HepG2 (cell line): ENCODE measurements at regions not wholly inside any gene's neighbourhood (a gene's known extent, or its start where the extent isn't known, plus 50 kb on each side); places are given as distances from the start of the nearest gene placed in this dataset.

Source experiments
- ATAC-seq: fragments of 200-7000 bp; cut with Tn5 transposase; 3 replicates; pipeline ENCODE4 v1.9.1; 2020; ENCODE audit warnings: mild to moderate bottlenecking, moderate library complexity
- BruUV-seq: library from RNA; stranded (reverse); fragments of 400-500 nt; replicated peaks from 2 replicates; lab custom pipeline; 2021; lab: Mats Ljungman, UMichigan
- CTCF ChIA-PET: fragments of 300-600 bp; formaldehyde crosslinking; extraction: SDS; loops from one replicate; lab custom pipeline; 2021; ENCODE audit warnings: low total read pairs, inconsistent platforms, low intra/inter-chr PET ratio; lab: Yijun Ruan, JAX
- POLR2A ChIA-PET: fragments of 350-600 bp; sonication (Branson Sonifier 250); formaldehyde crosslinking; loops from one replicate; lab custom pipeline; 2020; ENCODE audit warnings: antibody characterized with exemption, inconsistent platforms; lab: Yijun Ruan, JAX
- DNase-seq: peaks from one replicate; pipeline ENCODE4 v3.0.0-alpha.2; 2015; ENCODE audit warnings: low spot score
- FAIRE-seq: peaks from 3 replicates; lab custom pipeline; 2011; peaks lifted over from hg19 to GRCh38; lab: Jason Lieb, UNC
- H2AFZ ChIP-seq: one replicate; pipeline ENCODE4 v1.6.1; 2011; ENCODE audit warnings: low read length, inconsistent platforms
- H3K27ac ChIP-seq: fragments of 300-600 bp; 3 replicates; pipeline ENCODE4 v1.8.0; 2011; ENCODE audit warnings: mixed run types, mild to moderate bottlenecking, mixed read lengths, low read length, inconsistent platforms; ENCODE audit not compliant: insufficient read depth; ENCODE audit errors: extremely low read length
- H3K27me3 ChIP-seq, 2 experiments: fragments of 200-600 bp in 1 of 2; 2 replicates in 1 of 2; 3 replicates in 1 of 2; pipeline versions ENCODE4 v1.6.0 to v1.8.0; 2011; ENCODE audit warnings: low read length in 2 of 2, mild to moderate bottlenecking in 2 of 2, moderate library complexity in 2 of 2, inconsistent platforms in 1 of 2; ENCODE audit not compliant: insufficient read depth in 2 of 2, control insufficient read depth in 1 of 2
- H3K36me3 ChIP-seq, 2 experiments: fragments of 200-600 bp in 1 of 2; replicated peaks in 1 of 2; 2 replicates in 1 of 2; 3 replicates in 1 of 2; pipeline versions ENCODE4 v1.5.1 to v1.8.0; 2011; ENCODE audit warnings: low read length in 2 of 2, inconsistent platforms in 1 of 2; ENCODE audit not compliant: insufficient read depth in 2 of 2, control insufficient read depth in 1 of 2
- H3K4me1 ChIP-seq: 2 replicates; pipeline ENCODE4 v1.5.1; 2012; ENCODE audit warnings: low read length, inconsistent platforms; ENCODE audit not compliant: insufficient read depth
- H3K4me2 ChIP-seq: 2 replicates; pipeline ENCODE4 v1.6.0; 2011; ENCODE audit warnings: low read depth, low read length, inconsistent platforms
- H3K4me3 ChIP-seq, 3 experiments: fragments of 200-600 bp in 1 of 3; sonication (generic), shearing (Covaris generic) in 1 of 3; replicated peaks in 1 of 3; 2 replicates each; pipeline ENCODE4 v1.5.1; 2011 to 2016; ENCODE audit warnings: low read length in 3 of 3, inconsistent platforms in 2 of 3, low read depth in 2 of 3, mild to moderate bottlenecking in 2 of 3, control low read depth in 1 of 3, mixed read lengths in 1 of 3; ENCODE audit not compliant: insufficient read depth in 1 of 3
- H3K79me2 ChIP-seq: one replicate; pipeline ENCODE4 v1.6.1; 2011; ENCODE audit warnings: low read length, inconsistent platforms; ENCODE audit not compliant: insufficient read depth
- H3K9ac ChIP-seq: 2 replicates; pipeline ENCODE4 v1.6.0; 2011; ENCODE audit warnings: mild to moderate bottlenecking, low read depth, low read length, inconsistent platforms; ENCODE audit not compliant: insufficient read depth
- H3K9me3 ChIP-seq: 2 replicates; pipeline ENCODE4 v1.5.1; 2012; ENCODE audit warnings: mild to moderate bottlenecking, low read length
- H4K20me1 ChIP-seq: 2 replicates; pipeline ENCODE4 v1.6.0; 2011; ENCODE audit warnings: inconsistent platforms, mild to moderate bottlenecking, low read length, moderate library complexity; ENCODE audit not compliant: insufficient read depth
- ELF3 ChIP-seq: IDR thresholded peaks from 2 replicates; pipeline ENCODE4 v1.6.1; 2016; ENCODE audit warnings: missing genetic modification reagents, missing compliant biosample characterization
- GZF1 ChIP-seq: sonication (generic); formaldehyde crosslinking; IDR thresholded peaks from 2 replicates; pipeline ENCODE4 v1.5.1; 2020; ENCODE audit warnings: mild to moderate bottlenecking, missing genetic modification reagents
- MAFF ChIP-seq: IDR thresholded peaks from 2 replicates; pipeline ENCODE4 v1.6.1; 2011; ENCODE audit warnings: low read depth, low read length, improper control_type of control experiment
- MAFK ChIP-seq, 2 experiments: IDR thresholded peaks in 1 of 2; conservative IDR thresholded peaks in 1 of 2; 2 replicates each; pipeline ENCODE4 v1.6.1; 2011; ENCODE audit warnings: improper control_type of control experiment in 2 of 2, low read length in 2 of 2
- THAP7 ChIP-seq: sonication (generic); formaldehyde crosslinking; IDR thresholded peaks from 2 replicates; pipeline ENCODE4 v1.8.1; 2023; ENCODE audit warnings: mild to moderate bottlenecking, missing genetic modification reagents
- ZHX2 ChIP-seq, 2 experiments: sonication (generic) in 1 of 2; formaldehyde crosslinking in 1 of 2; IDR thresholded peaks; 2 replicates each; pipeline versions ENCODE4 v1.6.1 to v1.9.0; 2014 to 2022; ENCODE audit warnings: antibody characterized with exemption in 1 of 2, borderline replicate concordance in 1 of 2, inconsistent platforms in 1 of 2, low read depth in 1 of 2, missing genetic modification reagents in 1 of 2
- WGBS: methylation state at CpG from one replicate; pipeline ENCODE4 v1.1.6; 2017; ENCODE audit warnings: low lambda C conversion rate; 5-methylcytosine and 5-hydroxymethylcytosine counted together
- in situ Hi-C: cut with HindIII; loops from 2 replicates; pipeline ENCODE4 v1.10.0; 2017; ENCODE audit warnings: low pct_unique_long_range_greater_than_20kb; ENCODE audit not compliant: extremely low pct_ligation_motif_present
- intact Hi-C: fragments of 100-400 bp; cut with micrococcal nuclease; formaldehyde crosslinking; loops from one replicate; pipeline ENCODE4 v1.10.0; 2022; ENCODE audit not compliant: unreplicated experiment

DNA sequence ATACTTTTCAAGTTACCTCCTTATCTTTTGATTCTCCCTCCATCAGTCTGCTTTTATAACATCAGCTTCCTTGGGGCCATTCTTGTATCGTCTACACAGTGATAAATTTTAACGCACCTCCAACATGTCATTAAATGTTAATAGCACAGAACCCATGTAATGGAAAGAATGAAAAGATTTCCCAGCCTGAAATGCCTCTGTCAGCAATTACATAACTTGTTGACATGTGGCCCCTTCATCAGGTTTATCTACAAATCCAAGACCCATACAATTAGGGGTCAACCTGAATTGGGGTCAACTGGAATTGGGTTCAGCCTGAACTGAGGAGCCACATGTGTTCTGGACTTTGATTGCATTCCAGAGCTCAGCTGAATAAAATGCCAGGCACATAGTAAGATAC, 148.2 kb upstream of the KLF7 start:
- Histone ChIP-seq H3K79me2 (no peaks in the 10 kb centered on the region), H3K36me3 (no peaks in the 10 kb centered on the region), H3K27ac (no peak overlapping the region), H3K4me2 (no peak overlapping the region), H3K4me1 (peaks cover 10% of the 10 kb centered on the region), H3K9ac (no peak overlapping the region), H3K27me3 (no peaks in the 10 kb centered on the region), H3K4me3 (no peak overlapping the region), H4K20me1 (no peaks in the 10 kb centered on the region), H2AFZ (no peak overlapping the region), H3K9me3 (no peaks in the 10 kb centered on the region)
- no TSS peak for BruUV-seq
- ATAC-seq (no peak), DNase-seq (no peak), FAIRE-seq (no peak)
- CTCF ChIA-PET: no interaction called here
- intact Hi-C loops: no loop called here
- POLR2A ChIA-PET: no interaction called here
- in situ Hi-C loops: no loop called here
- WGBS: 78% methylated on average over 2 of the region's 2 CpGs
- TF ChIP-seq ZHX2 (IDR thresholded peaks at IDR 0.05; ENCODE audit: low read depth) (no peak), ZHX2 (CRISPR knock-in tag; IDR thresholded peaks at IDR 0.05; ENCODE audit: borderline replicate concordance) (no peak), ELF3 (no peak), MAFK (conservative IDR thresholded peaks at IDR 0.05 in 1 of 2, IDR thresholded peaks at IDR 0.05 in 1 of 2; ENCODE audit: low read length in 2 of 2) (peak; percentile 89 to 93), THAP7 (CRISPR knock-in tag) (no peak), GZF1 (CRISPR knock-in tag) (no peak), MAFF (peak; percentile 84)
